NT2/D1 (cell line): ENCODE measurements at regions not wholly inside any gene's neighbourhood (a gene's known extent, or its start where the extent isn't known, plus 50 kb on each side); places are given as distances from the start of the nearest gene placed in this dataset.

Experiments
- DNase-seq: peaks from one replicate; pipeline ENCODE4 v3.0.0-alpha.2; 2011; ENCODE audit warnings: low read depth, low spot score
- H3K27me3 ChIP-seq: 2 replicates; pipeline ENCODE4 v1.6.0; 2011; ENCODE audit warnings: mild to moderate bottlenecking; ENCODE audit not compliant: insufficient read length, insufficient read depth
- H3K36me3 ChIP-seq: 2 replicates; pipeline ENCODE4 v1.6.1; 2011; ENCODE audit warnings: mild to moderate bottlenecking, low read length, mixed read lengths; ENCODE audit not compliant: insufficient read depth, insufficient read length
- H3K4me1 ChIP-seq: 2 replicates; pipeline ENCODE4 v1.5.1; 2011; ENCODE audit not compliant: insufficient read depth, insufficient read length
- H3K4me3 ChIP-seq: 2 replicates; pipeline ENCODE4 v1.5.1; 2011; ENCODE audit warnings: low read depth; ENCODE audit not compliant: insufficient read length
- H3K9ac ChIP-seq: 2 replicates; pipeline ENCODE4 v1.6.0; 2011; ENCODE audit warnings: low read depth; ENCODE audit not compliant: insufficient read length
- H3K9me3 ChIP-seq: 2 replicates; pipeline ENCODE4 v1.5.1; 2011; ENCODE audit warnings: mild to moderate bottlenecking, low read length; ENCODE audit not compliant: insufficient read depth
- SUZ12 ChIP-seq: IDR thresholded peaks from 2 replicates; pipeline ENCODE4 v1.6.1; 2011; ENCODE audit not compliant: insufficient read length, insufficient read depth; ENCODE audit errors: extremely low read depth
- YY1 ChIP-seq: IDR thresholded peaks from 2 replicates; pipeline ENCODE4 v1.6.1; 2011; ENCODE audit not compliant: insufficient read length, insufficient read depth
- ZNF274 ChIP-seq: IDR thresholded peaks from 2 replicates; pipeline ENCODE4 v1.6.1; 2011; ENCODE audit warnings: mild to moderate bottlenecking, low read depth, low read length

DNA sequence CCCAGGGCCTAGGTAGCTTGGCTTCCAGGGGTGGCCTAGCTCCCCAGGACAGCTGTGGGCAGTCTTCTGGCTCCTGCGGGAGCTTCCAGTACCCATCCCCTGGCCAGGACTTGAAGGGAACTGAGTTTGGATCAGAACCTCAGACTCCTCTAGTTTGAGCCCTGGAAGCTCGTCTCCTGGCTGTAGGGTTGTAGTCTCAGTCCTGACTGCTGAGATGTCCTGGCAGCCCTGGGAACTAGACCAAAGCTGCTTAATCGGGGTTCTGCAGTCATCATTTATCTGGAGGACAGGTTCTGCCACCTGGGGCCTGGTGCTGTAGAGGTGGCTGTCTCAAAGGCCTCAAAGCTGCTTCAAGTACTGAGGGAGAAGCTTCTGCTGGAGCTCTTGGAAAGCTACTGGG lies 163.7 kb downstream of the WSCD1 start:
- no peak overlapping the region for H3K9ac ChIP-seq
- no peaks in the 10 kb centered on the region for H3K4me1 ChIP-seq
- no peak overlapping the region for H3K4me3 ChIP-seq
- H3K9me3 ChIP-seq = no peaks in the 10 kb centered on the region
- no peak for TF ChIP-seq SUZ12
- no peak for TF ChIP-seq ZNF274
- TF ChIP-seq YY1 = no peak
- H3K36me3 ChIP-seq = no peaks in the 10 kb centered on the region
- DNase-seq = no peak
- no peaks in the 10 kb centered on the region for H3K27me3 ChIP-seq

DNA sequence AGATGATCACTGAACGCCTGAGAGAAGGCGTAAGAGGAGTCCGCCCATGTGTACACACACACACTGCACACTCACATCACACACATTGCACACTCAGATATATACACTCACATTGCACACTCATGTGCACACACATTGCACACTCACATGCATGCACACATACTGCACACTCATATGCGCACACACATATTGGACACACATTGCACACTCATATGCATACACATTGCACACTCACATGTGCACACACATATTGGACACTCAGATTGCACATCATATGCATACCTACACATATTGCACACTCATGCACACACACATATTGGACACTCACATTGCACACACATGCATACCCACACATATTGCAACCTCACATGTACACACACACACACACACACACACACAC lies 163.2 kb downstream of the WSCD1 start:
- Histone ChIP-seq H3K4me3 (no peak overlapping the region), H3K9me3 (no peaks in the 10 kb centered on the region), H3K9ac (no peak overlapping the region), H3K36me3 (no peaks in the 10 kb centered on the region), H3K27me3 (no peaks in the 10 kb centered on the region), H3K4me1 (no peaks in the 10 kb centered on the region)
- no peak for TF ChIP-seq ZNF274
- no peak for TF ChIP-seq YY1
- no peak for TF ChIP-seq SUZ12
- no peak for DNase-seq

DNA sequence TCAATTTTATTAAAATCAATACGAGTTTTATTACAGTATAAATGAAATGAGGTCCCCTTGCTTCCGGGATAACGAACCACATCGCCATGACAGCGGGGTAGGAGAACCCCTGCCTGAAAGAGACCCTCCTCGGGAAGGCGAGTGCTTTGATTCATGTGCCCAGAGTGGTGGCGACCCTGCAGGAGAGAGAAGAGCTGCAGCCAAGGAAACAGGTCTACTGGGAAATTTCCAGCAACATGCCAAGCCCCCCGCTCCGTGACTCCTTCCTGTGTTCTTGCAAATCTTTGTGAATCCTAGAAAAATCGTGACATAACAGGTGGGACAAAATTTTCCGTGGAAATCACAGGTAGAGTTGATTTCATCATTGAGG lies 162.5 kb downstream of the WSCD1 start:
- no peaks in the 10 kb centered on the region for H3K27me3 ChIP-seq
- H3K4me3 ChIP-seq = no peak overlapping the region
- H3K4me1 ChIP-seq = no peaks in the 10 kb centered on the region
- H3K36me3 ChIP-seq = no peaks in the 10 kb centered on the region
- no peak overlapping the region for H3K9ac ChIP-seq
- no peak for TF ChIP-seq ZNF274
- no peak for TF ChIP-seq YY1
- TF ChIP-seq SUZ12 = no peak
- no peaks in the 10 kb centered on the region for H3K9me3 ChIP-seq
- no peak for DNase-seq

DNA sequence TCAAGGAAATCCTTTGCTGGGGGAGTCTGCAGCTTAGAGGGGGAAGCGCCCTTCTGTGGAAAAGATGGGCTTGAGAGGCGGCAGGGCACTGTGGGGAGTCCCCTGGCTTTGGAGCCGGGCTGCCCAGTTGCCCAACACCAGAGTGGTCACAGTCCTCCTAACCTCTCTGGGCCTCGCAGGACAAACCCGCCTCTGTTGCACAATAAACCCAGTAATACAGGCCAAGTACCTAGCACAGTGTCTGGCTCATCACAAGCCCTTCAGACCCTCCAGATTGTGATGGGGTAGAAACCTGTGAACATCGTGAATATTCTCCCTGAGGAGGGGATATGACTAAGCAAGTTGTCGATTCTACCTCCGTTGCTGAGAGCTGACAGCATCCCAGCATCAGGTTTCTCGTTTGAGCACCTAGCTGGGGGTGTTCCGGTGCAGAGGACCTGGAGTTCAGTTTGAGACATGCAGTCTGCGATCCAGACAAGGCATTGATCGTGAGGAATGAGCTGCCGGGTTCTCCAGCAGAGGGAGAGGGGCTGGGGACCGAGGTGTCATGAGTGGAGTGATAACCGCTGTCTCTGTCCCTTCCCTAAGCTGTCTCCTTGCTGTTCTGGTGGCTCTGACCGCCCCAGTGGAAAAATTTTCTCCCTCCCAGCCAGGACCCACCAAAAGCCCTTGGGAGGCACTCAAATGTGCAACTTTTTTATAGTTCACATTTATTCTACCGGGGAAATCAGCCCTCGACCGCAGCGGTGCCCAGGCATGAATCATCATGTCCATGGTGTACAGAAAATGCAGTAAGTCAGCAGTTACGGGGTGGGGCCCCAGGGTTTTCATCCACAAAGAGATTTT lies 161.9 kb downstream of the WSCD1 start:
- H3K27me3 ChIP-seq = no peaks in the 10 kb centered on the region
- TF ChIP-seq SUZ12 (no peak), ZNF274 (no peak), YY1 (no peak)
- no peak overlapping the region for H3K4me3 ChIP-seq
- H3K36me3 ChIP-seq = no peaks in the 10 kb centered on the region
- H3K9ac ChIP-seq = peak overlapping the region; percentile 32
- no peaks in the 10 kb centered on the region for H3K4me1 ChIP-seq
- DNase-seq = no peak
- H3K9me3 ChIP-seq = no peaks in the 10 kb centered on the region

DNA sequence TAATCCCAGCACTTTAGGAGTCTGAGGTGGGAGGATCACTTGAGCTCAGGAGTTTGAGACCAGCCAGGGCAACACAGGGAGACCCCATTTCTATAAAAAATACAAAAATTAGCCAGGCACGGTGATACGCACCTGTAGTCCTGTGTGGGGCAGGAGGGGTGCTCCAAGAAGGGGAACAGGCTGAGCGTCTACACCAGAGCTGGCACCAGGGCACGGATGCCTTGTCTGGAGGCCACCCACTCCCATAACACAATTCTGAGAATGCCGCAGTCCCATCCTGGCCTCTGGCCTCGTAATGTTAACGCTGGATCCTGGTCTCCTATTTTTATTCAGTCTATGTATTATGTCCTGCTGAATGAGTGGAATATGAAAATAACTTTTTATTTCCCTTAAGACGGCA lies 161.3 kb downstream of the WSCD1 start:
- H3K9me3 ChIP-seq = no peaks in the 10 kb centered on the region
- H3K4me1 ChIP-seq = no peaks in the 10 kb centered on the region
- no peaks in the 10 kb centered on the region for H3K36me3 ChIP-seq
- no peak overlapping the region for H3K9ac ChIP-seq
- DNase-seq = no peak
- H3K4me3 ChIP-seq = no peak overlapping the region
- TF ChIP-seq YY1 (no peak), SUZ12 (no peak), ZNF274 (no peak)
- no peaks in the 10 kb centered on the region for H3K27me3 ChIP-seq

DNA sequence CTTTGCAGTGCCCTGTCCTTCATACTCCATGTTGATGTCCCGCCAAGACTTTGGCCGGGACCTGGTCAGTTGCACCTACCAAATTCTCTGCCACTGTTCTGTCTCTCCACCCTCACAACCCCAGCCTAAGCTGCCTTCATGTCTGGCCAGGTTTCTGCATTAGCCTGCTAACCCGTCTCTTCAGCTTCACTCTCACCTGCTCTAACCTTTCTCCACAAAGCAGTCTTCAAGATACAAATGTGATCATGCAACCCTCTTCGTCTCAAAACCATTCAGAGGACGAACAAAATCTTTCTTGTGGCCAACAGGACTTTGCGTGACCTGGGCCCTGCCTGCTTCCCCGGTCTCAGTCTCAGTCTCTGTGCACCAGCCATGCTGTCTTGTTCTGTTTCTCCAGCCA lies 148.2 kb downstream of the WSCD1 start:
- DNase-seq = no peak
- H3K27me3 ChIP-seq = no peaks in the 10 kb centered on the region
- no peak for TF ChIP-seq ZNF274
- no peak for TF ChIP-seq SUZ12
- no peak for TF ChIP-seq YY1
- H3K9ac ChIP-seq = no peak overlapping the region
- H3K4me3 ChIP-seq = no peak overlapping the region
- H3K9me3 ChIP-seq = peaks cover 10% of the 10 kb centered on the region
- H3K36me3 ChIP-seq = no peaks in the 10 kb centered on the region
- no peaks in the 10 kb centered on the region for H3K4me1 ChIP-seq

DNA sequence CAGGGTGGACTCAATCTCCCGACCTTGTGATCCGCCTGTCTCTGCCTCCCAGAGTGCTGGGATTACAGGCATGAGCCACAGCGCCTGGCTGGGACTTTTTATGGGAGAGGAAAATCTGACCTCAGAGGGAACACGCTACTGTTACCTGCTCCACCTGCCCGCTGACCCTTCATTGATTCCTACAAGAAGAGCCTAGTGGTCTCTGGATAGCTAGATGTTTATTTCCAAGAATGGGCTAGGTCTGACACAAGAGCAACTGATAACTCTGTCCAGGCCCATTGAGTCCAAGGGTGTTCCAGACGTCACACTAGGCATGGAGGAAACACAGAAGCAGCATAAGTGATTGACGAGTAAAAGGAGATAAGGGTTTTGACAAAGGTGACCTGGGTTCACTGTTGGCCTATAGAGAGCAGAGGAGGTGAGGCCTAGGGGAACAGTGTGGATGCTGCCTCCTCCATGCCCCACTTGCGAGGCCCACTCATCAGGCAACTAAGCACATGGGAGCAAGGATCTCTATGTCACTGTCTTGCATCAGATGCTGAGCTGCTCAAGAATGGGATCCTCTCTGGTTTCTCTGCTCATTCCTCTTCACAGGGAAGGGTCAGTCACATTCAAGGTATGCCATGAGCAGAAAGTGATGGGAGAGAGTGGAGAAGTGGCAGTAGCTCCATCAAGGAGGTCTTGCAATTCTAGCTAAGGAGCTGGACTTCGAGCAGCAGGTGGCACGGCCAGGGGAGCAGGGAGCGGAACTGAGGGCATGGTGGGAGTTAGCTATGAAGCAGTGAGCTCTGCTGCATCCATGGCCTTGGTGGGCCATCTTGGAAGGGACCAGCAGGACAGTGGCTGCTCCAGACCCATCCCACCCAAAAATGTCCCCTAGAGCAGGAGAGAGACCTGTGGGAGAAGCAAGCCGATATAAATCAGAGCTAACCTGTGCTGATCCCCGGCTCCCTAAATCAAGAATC lies 145.2 kb downstream of the WSCD1 start:
- TF ChIP-seq ZNF274 (no peak), SUZ12 (no peak), YY1 (no peak)
- no peaks in the 10 kb centered on the region for H3K4me1 ChIP-seq
- H3K9me3 ChIP-seq = no peaks in the 10 kb centered on the region
- H3K36me3 ChIP-seq = no peaks in the 10 kb centered on the region
- no peaks in the 10 kb centered on the region for H3K27me3 ChIP-seq
- no peak overlapping the region for H3K4me3 ChIP-seq
- no peak for DNase-seq
- H3K9ac ChIP-seq = no peak overlapping the region
